CD4-positive, alpha-beta T cell treated with Interleukin-15 for 4 hours (primary cell): ENCODE measurements at regions not wholly inside any gene's neighbourhood (a gene's known extent, or its start where the extent isn't known, plus 50 kb on each side); places are given as distances from the start of the nearest gene placed in this dataset.
"Not testable (repeated sequence)": the region's sequence is repeated elsewhere in the genome, so short reads cannot be mapped to it uniquely, and the experiment has no call there.

Experiments used
- DNase-seq: peaks from one replicate; pipeline ENCODE4 v3.0.0-alpha.2; 2020; ENCODE audit warnings: low spot score

DNA sequence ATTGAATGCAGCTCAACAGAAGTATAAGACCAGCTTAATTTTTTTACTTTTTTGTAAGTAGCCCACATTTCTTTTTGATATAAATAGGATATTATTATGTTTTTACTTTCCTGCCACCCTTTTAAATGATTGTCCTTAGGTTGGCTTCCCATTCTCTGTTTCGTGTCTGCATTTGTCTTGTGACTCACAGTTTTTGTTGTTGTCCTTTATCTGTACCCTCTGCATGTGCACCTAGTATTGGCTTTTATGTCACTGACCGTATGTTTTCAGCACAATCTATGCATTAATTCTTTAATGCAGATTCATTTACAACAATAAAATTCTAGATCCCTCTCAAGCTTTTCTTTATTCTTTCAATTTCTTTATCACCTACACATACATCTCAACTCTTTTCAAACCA is 474.2 kb upstream of the FANCL start:
- DNase-seq, result no peak

GRCh38 chr2:58714238-58714637 is 473.1 kb upstream of the FANCL start:
- DNase-seq, result no peak

DNA sequence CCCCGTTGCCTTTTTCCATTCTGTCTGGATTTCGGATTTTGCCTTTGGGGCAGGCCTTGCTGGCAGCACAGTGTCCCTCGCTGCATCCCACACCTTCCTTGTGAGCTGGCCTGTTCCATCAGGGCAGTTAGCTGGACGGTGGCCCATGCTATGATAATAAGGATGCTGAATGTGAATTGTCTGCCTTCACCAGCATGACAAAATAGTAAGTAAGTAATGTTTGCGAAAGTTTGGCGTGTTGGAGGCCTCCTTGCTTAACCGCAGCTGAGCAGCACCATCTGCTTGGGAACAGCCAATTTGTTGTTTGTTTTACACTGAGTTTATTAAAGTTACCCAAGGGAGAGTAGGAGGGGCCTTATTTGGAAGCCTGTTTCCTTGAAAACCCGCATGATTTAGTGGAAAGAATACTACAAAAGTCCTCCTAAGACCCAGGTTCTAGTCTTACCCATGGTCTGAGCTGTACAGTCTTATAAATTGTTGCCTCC is 469.7 kb upstream of the FANCL start:
- no peak for DNase-seq

- no peak for DNase-seq
These were observed 468.7 kb upstream of the FANCL start for GRCh38 chr2:58709687-58710354.

DNA sequence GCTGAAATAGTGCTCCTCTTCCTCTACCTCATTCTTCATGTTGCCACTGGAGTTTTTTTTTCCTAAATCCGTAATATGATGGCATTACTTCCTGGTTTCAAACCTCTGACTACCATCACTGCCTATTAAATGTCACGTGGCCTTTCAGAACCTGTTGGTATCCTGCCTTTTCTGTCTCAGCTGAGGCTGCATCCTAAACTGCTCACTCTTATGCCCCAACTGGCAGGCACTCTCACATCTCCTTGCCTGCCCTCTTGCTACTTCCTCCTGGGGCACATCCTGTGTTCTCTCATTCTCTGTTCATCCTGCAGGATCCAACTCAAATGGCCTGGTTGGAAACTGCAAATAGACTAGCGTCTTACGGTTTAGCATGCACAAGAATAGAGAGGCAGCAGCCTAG is 468.1 kb upstream of the FANCL start:
- no peak for DNase-seq

- no peak for DNase-seq
These were observed 467.4 kb upstream of the FANCL start for GRCh38 chr2:58708565-58708964.

DNA sequence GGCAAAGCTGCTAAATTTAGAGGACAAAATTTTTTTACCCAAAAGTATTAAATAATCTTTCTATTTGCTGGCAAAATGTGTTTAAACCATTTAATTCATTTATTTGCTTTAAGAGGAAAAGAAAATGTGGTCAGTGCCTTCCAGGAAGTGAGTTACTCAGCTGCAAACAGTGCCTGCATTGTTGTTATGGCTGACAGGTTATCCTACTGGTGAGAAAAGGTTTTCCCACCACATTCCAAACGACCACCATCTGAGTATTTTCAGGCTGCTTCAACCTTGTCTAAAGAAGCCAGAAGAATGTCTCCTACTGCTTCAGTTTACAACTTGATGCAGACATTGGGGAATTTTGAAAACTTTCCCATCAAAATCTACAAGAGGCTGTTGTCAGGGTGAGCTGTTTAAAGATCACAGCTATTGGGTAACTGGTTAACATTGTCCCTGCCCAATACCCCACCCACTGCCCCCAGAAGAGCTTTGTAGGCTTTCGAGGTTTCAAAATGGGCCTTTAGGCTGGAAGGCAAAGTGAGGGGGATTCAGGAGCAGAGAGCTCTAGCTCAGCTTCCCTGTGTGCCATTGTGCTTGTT is 461.3 kb upstream of the FANCL start:
- DNase-seq, result no peak

DNA sequence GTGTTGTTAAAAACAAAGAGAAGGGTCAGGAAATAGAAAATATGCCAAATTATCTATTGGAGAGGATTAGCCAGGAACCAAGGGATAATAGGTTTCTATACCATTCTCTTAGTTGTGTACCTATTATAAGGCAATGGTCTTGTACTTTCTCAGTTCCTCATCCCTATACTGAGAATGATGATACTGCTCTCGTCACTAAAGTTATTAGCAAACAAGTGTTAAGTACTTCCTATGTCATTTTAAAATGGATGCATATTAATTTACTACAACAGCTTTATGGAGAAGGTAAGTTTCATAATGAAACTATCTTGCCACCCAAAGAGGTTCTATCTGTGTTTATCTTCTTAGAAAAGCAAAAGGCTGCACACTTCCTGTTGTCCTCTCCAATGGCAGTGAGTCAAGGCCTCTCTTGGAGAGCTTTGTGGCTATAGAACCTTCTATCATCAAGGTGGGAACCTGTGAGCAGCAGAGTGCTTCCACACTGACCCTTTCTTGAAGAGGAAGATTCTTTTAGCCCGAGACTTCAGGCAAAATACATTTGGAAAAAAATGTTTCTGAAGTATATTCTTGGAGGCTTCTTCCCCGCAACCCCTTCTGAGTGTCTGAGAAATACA is 460.7 kb upstream of the FANCL start:
- DNase-seq, result no peak

GRCh38 chr2:58700591-58700990 is 459.5 kb upstream of the FANCL start:
- DNase-seq, result no peak

DNA sequence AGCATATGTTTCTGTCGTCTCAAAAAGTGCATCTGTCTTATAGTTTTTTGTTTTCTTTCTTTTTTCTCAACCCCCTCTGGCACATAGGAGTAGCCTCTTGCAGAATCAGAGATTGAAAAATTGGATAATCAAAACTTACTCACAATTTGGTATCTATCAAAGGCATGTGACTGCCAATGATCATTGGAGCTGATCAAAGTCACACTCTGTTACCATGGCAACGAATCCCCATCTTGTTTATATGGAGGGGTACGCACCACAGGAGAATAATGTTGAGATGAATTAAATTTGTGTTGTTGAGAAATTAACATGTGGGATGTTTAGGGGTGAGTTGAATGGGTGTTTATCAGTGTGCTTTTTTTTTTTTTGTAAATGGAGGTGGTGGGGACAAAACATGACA is 458.3 kb upstream of the FANCL start:
- no peak for DNase-seq

DNA sequence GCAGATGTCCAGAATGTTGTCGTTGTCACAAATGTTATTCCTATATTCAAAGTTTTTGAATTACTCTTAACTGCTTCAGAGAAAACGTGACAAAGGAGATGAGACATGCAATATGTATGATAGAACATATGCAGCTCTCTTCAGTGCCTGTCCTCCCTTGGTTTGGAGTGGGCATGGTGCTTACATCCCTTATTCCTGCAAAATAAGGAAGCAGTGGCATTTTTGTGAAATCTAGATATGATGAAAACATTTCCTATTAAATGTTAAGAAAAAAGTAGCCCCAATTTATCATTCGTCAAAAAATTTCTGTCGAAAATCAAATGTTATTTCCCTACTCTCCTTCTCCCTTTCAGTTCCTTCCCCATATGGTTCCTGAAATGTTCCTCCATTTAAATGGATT is 457.5 kb upstream of the FANCL start:
- DNase-seq, result no peak

GRCh38 chr2:58694114-58694513 is 453.0 kb upstream of the FANCL start:
- DNase-seq, result not testable (repeated sequence)

DNA sequence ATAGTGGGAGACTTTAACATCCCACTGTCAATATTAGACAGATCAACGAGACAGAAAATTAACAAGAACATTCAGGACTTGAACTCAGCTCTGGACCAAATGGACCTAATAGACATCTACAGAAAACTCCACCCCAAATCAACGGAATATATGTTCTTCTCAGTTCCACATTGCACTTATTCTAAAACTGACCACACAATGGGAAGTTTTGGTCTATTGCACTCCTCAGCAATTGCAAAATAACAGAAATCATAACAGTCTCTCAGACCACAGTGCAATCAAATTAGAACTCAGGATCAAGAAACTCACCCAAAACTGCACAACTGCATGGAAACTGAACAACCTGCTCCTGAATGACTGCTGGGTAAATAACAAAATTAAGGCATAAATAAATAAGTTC is 449.9 kb upstream of the FANCL start:
- not testable (repeated sequence) for DNase-seq

- no peak for DNase-seq
These were observed 447.7 kb upstream of the FANCL start for GRCh38 chr2:58688813-58689212.

DNA sequence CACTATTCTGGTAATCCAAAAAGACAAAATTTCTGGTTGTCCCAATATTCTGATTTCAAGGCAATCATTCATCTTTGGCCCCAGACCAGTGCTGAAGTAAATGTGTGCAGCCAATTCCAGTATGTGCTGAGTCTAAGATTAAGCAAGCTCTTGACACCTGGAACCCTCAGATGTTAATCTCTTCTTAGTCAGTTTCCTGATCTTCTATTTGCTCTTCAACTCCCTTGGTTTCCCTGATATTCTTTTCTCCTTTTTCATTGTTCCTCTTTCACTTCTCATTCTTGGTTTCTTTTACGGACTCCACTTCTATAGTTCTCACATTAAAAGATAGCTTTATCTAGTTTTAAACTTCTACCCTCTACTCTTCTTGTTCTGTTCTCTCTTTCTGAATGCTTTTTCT is 445.7 kb upstream of the FANCL start:
- no peak for DNase-seq

DNA sequence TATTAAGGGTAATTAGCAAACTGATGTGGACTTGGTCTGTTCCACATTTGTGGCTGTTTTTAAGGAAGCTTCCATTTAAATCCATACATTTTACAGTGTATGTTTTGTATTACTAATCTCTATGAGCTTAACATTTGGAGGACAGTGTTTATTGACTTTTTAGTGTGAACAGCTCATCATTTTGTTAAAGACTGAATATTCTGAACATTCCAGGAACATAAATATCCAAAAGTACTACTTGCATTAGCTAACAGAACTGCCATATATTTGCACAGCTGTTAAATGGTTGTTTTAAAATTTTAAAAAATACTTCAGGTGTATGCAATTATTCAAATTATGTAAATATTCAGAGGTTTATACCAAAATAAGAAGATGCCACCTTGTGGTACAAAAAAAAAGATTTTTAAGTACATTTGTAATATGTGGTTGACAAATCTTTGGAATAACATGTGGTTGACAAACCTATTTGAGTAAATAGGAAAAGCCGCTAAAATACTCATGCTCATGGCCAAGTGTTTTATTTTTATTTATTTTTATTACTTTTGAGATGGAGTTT is 439.7 kb upstream of the FANCL start:
- no peak for DNase-seq

DNA sequence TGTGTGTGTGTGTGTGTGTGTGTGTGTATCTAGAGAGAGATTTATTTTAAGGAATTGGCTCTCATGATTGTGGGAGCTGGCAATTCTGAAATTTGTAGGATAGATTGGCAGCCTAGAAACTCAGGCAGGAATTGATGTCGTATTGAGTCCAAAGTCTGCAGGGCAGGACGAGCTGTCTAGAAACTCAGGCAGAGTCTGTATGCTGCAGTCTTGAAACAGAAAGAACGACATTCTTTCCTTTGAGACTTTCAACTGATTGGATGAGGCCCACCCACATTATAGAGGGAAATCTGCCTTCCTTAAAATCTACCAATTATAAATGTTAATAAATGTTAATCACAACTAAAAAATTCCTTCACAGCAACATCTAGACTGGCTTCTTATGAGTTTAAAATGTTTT is 436.6 kb upstream of the FANCL start:
- no peak for DNase-seq

DNA sequence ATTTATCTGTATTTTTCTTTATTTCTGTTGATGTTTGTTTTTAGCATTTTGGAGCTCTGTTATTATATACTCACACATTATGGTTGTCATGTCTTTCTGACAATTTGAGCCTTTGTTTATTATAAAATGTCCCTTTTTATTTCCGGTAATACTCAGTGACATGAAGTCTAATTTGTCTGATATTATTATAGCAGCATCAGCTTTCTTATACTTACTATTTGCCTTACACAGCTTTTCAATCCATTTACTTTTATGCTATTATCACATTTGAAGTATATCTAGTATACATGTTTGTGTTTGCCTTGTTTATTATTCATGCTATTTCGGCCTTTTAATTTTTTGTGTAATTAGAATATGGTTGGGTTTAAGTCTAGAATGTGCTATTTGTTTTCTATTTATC is 430.6 kb upstream of the FANCL start:
- no peak for DNase-seq

DNA sequence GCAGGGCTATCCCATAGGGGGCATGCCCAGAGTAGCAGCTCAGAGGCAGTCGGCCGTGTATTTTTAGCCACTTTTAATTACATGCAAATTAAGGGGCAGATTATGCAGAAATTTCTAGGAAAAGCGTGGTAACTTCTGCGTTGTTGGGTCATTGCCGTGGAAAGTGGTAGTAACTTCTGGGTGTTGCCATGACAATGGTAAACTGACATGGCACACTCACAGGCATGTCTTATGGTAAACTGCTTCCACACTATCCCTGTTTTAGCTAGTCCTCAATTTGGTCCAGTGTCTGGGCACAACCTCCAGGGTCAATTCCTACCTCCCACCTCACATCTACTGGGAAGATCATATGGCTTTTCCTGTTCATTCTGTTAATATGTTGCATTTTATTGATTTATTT is 428.9 kb upstream of the FANCL start:
- no peak for DNase-seq

DNA sequence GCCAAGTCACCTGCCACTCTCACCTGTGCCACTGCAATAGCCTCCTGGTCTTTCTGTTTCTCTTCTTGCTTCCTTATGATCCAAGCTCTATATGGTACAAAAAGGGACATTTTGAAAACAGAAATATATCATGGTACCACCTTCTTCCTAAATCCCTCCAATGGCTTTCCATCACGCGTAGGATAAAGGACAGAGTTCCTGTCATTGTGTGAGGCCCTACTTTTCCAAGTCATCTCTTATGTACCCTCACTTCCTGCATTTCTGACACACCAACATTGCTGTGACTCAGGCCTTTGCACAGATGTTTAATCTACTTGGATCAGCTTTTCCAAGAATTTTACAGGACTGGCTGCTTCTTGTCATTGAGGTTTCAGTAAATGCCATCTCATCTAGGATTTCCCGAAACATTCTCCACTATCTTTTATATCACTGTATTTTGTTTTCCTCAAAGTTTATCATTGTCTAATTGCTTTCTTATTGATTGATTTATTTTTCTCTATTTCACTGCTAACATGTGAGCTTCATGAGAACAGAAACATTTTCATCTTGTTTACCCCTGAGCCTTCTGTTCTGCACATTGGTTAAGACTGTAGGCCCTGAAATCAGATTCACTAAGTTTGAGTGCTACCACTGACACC is 426.1 kb upstream of the FANCL start:
- no peak for DNase-seq

DNA sequence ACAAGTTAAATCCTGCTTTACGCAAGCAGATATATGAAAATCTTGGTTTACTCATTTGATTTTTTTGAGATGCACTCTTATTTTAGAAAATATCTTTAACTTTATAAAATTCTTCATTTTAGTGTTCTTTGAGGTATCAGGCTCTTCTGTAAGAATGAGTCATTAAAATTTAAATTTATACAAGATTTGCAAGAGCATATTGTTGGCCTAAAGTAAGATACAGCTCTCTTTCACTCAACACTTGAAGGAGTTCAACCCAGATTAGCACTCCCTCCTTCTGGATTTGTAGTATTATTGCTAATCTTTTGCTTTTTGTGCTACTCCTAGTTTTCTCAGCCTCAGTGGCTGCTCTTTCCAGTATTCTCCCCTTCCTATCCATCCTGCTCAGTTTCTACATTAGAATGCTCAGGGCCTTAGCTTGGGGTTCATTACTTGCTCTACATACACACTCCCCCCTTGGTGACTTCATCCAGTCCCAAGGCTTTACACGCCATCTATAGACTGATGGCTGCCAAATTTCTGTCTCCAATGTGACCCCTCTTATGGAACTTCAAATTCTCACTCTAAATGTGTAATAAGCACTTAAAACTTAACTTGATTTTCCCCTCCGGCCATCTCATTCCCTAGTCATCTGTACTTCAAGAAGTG is 425.3 kb upstream of the FANCL start:
- DNase-seq, result no peak

DNA sequence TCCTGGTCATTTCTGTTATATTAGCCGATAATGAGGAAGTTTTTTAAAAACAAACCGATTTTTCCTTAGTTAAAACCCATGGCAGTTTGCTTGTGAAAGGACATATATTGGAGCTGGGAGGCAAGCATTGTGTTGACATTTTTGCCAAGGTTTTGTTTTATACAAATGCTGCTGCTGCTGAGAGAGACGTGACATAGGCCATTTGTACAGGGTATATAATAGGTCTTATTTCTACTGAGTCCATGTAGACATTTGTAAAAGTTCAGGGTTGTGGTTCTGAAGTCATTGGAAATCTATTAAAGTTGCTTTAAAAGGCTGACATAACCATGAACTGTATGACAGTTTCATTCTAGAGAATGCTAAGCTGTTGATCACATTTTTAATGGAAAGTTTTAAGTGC is 424.0 kb upstream of the FANCL start:
- DNase-seq, result no peak
